ENCODE measurements at regions not wholly inside any gene's neighbourhood (a gene's known extent, or its start where the extent isn't known, plus 50 kb on each side); places are given as distances from the start of the nearest gene placed in this dataset.

GRCh38 chr5:110242950-110243349 is 483.5 kb downstream of the TMEM232 start:
- no peak for DNase-seq (ENCODE audit: low read depth)
- TF ChIP-seq CTCF (IDR thresholded peaks at IDR 0.05; ENCODE audit: insufficient read depth, low read depth, low read length, missing control alignments) = no peak
- no peak overlapping the region for H3K4me3 ChIP-seq (ENCODE audit: low read length)

DNA sequence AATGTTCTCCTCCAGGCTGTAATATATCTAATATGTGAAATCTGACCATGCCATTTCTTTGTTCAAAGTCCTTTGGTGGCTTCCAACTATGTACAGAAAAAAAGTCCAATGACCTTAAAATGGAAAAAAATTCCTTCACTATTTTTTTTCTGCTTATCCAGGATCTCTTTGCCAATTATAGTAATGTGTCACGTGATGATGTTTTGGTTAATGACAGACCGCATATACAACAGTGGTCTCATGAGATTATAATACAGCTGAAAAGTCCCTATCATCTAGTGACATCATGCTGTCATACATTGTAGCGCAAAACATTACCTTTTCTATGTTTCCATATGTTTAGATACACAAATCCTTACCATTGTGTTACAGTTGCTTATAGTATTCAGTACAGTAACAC is 477.6 kb downstream of the TMEM232 start:
- no peak overlapping the region for H3K4me3 ChIP-seq (ENCODE audit: low read length)
- no peak for DNase-seq (ENCODE audit: low read depth)
- no peak for TF ChIP-seq CTCF (IDR thresholded peaks at IDR 0.05; ENCODE audit: insufficient read depth, low read depth, low read length, missing control alignments)

- DNase-seq (ENCODE audit: low read depth) = no peak
- TF ChIP-seq CTCF (IDR thresholded peaks at IDR 0.05; ENCODE audit: insufficient read depth, low read depth, low read length, missing control alignments) = no peak
- H3K4me3 ChIP-seq (ENCODE audit: low read length) = no peak overlapping the region
These were observed 476.1 kb downstream of the TMEM232 start for GRCh38 chr5:110250355-110250754.

DNA sequence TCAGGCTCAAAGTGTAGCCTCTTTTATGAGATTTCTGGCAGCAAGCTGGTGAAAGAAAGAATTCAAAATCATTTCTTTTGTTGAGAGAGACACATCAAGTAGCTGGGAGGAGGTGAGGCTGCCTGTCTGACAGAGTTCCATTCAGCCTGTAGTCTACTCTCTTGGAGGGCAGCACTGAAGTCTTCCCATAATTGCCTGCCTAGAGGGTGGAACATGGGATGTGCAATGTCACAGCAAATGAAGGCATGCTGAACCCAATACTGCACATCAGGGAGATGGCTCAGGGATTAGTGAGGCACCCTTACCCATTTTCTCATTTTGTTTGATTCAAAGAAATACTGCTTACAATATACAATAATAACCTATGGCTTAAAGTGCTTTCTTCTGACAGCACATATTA is 475.7 kb downstream of the TMEM232 start:
- TF ChIP-seq CTCF (IDR thresholded peaks at IDR 0.05; ENCODE audit: insufficient read depth, low read depth, low read length, missing control alignments) = no peak
- no peak overlapping the region for H3K4me3 ChIP-seq (ENCODE audit: low read length)
- DNase-seq (ENCODE audit: low read depth) = no peak

DNA sequence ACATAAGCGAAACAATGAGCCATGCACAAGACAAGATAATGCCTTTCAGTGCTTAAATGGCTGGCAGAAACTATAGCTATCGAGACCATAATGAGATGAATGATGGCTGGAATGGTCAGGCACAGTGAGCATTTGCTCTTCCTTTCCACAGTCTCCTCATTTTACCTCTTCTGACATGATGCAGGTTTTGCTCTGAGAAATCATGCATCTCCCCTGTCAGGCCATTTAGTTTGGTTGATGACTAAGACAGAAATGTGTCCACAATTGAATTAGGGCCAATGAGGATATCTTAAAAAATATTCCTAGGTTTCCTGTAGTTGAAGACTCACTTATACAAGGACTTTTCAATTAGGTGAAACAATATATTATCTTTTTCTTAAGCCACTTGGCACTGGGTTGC is 475.1 kb downstream of the TMEM232 start:
- DNase-seq (ENCODE audit: low read depth) = no peak
- no peak for TF ChIP-seq CTCF (IDR thresholded peaks at IDR 0.05; ENCODE audit: insufficient read depth, low read depth, low read length, missing control alignments)
- no peak overlapping the region for H3K4me3 ChIP-seq (ENCODE audit: low read length)

DNA sequence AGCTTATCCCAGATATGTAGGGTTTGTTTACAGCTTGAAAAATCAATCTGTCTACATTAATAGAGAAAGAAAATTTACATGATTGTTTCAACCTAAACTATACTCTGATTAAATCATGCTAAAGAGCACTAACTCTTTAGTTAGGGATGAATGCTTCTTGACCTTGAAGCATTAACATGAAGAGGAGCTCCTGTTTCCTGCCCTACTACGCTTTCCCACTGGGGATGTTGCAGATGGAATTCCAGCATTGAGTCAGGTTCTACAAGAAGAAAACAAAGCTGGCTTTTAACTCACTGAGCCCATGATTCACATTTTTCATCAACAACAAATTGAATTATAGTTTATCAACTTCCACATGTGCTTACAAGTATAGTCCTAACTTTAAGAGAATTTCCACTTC is 471.3 kb downstream of the TMEM232 start:
- no peak overlapping the region for H3K4me3 ChIP-seq (ENCODE audit: low read length)
- no peak for DNase-seq (ENCODE audit: low read depth)
- TF ChIP-seq CTCF (IDR thresholded peaks at IDR 0.05; ENCODE audit: insufficient read depth, low read depth, low read length, missing control alignments) = no peak

DNA sequence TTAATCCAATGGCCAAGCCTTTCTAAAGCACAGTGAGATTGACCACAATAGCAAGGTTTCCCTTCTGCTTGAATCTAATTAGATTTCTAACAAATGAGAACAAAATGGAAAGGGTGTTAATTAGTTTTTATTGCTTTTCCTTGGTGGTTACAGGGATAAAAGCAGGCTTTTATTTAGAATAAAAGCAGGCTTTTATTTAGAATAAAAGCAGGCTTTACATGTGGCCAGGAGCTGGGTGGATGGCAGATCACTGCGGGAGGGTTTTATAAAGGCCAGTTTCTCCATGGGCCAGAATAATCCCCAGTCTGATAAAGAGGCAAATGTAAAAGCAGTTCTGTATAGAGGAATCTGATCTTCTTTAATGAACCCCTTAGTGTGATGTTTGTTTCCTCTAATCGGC is 470.2 kb downstream of the TMEM232 start:
- TF ChIP-seq CTCF (IDR thresholded peaks at IDR 0.05; ENCODE audit: insufficient read depth, low read depth, low read length, missing control alignments) = no peak
- no peak for DNase-seq (ENCODE audit: low read depth)
- no peak overlapping the region for H3K4me3 ChIP-seq (ENCODE audit: low read length)

Data from epithelial cell of esophagus (primary cell).